ENCODE measurements at regions not wholly inside any gene's neighbourhood (a gene's known extent, or its start where the extent isn't known, plus 50 kb on each side); places are given as distances from the start of the nearest gene placed in this dataset.

DNA sequence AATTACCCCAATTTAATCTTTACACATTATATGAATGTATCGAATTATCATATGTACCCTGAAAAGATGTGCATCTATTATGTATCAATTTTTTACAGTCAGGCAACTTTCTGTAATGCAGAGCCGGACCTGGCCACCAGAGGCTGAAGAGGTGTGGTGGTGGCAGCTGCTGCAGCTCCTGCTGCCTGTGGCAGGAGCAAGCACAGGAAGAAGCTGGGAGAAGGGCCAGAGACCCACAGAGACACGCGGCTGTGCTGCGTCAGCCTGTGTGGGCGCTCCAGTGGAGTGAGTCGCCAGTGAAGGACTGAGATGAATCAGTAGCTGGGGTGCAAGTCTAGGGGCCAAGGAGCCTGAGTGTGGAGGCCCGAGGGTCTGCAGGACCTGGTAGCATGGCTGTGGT, 74.3 kb upstream of the COG2 start:
- TF ChIP-seq, protein P1, sequence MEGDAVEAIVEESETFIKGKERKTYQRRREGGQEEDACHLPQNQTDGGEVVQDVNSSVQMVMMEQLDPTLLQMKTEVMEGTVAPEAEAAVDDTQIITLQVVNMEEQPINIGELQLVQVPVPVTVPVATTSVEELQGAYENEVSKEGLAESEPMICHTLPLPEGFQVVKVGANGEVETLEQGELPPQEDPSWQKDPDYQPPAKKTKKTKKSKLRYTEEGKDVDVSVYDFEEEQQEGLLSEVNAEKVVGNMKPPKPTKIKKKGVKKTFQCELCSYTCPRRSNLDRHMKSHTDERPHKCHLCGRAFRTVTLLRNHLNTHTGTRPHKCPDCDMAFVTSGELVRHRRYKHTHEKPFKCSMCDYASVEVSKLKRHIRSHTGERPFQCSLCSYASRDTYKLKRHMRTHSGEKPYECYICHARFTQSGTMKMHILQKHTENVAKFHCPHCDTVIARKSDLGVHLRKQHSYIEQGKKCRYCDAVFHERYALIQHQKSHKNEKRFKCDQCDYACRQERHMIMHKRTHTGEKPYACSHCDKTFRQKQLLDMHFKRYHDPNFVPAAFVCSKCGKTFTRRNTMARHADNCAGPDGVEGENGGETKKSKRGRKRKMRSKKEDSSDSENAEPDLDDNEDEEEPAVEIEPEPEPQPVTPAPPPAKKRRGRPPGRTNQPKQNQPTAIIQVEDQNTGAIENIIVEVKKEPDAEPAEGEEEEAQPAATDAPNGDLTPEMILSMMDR (IDR thresholded peaks at IDR 0.05; ENCODE audit: low read depth, low read length, missing input control), result no peak
- no peak for TF ChIP-seq EGR1 (IDR thresholded peaks at IDR 0.05; ENCODE audit: low read depth in 2 of 2)
